ENCODE measurements at regions not wholly inside any gene's neighbourhood (a gene's known extent, or its start where the extent isn't known, plus 50 kb on each side); places are given as distances from the start of the nearest gene placed in this dataset.

GRCh38 chr15:92812271-92812670 is 87.9 kb upstream of the CHD2 start:
- no peak for TF ChIP-seq CTCF (IDR thresholded peaks at IDR 0.05; ENCODE audit: low read depth, low read length)
- TF ChIP-seq EZH2phosphoT487 (IDR thresholded peaks at IDR 0.05; ENCODE audit: low read depth) = no peak

Measured in OCI-LY3 (cell line).